K562 (cell line): ENCODE measurements at regions not wholly inside any gene's neighbourhood (a gene's known extent, or its start where the extent isn't known, plus 50 kb on each side); places are given as distances from the start of the nearest gene placed in this dataset.

Experiments used
- CREB1 ChIP-seq, 2 experiments: sonication (generic) in 1 of 2; formaldehyde crosslinking in 1 of 2; IDR thresholded peaks; 2 replicates each; pipeline versions ENCODE4 v1.6.1 to v1.8.0; 2012 to 2022; ENCODE audit warnings: inconsistent platforms in 1 of 2, mild to moderate bottlenecking in 1 of 2, missing genetic modification reagents in 1 of 2, moderate library complexity in 1 of 2
- CTCF ChIP-seq, 3 experiments: IDR thresholded peaks in 2 of 3; conservative IDR thresholded peaks in 1 of 3; 2 replicates each; pipeline ENCODE4 v1.5.1; 2011 to 2012; ENCODE audit warnings: low read length in 3 of 3, mild to moderate bottlenecking in 3 of 3, control low read depth in 2 of 3, improper control_type of control experiment in 1 of 3, inconsistent platforms in 1 of 3, low read depth in 1 of 3, mixed read lengths in 1 of 3, moderate library complexity in 1 of 3; ENCODE audit not compliant: insufficient read depth in 2 of 3
- FOXJ2 ChIP-seq: fragments of 200-800 bp; sonication (Bioruptor generic); IDR thresholded peaks from 2 replicates; pipeline ENCODE4 v1.6.1; 2016; ENCODE audit warnings: missing genetic modification characterization, missing compliant biosample characterization
- FOXJ3 ChIP-seq: sonication (generic); formaldehyde crosslinking; IDR thresholded peaks from 2 replicates; pipeline ENCODE4 v1.4.0; 2020; ENCODE audit warnings: mild to moderate bottlenecking, missing genetic modification reagents
- KAT2B ChIP-seq: IDR thresholded peaks from one replicate; pipeline ENCODE4 v1.6.1; 2012; ENCODE audit warnings: low read depth, mild to moderate bottlenecking, control low read depth, inconsistent platforms, low read length, moderate library complexity
- MAX ChIP-seq: sonication (generic); formaldehyde crosslinking; IDR thresholded peaks from 2 replicates; pipeline ENCODE4 v1.9.0; 2022; ENCODE audit warnings: mild to moderate bottlenecking, missing genetic modification reagents
- SMAD1 ChIP-seq: fragments of 150-350 bp; IDR thresholded peaks from 2 replicates; pipeline ENCODE4 v1.6.1; 2014; ENCODE audit warnings: low read length, low read depth; ENCODE audit not compliant: partially characterized antibody
- TGIF2 ChIP-seq: sonication (generic); formaldehyde crosslinking; IDR thresholded peaks from 2 replicates; pipeline ENCODE4 v1.8.1; 2022; ENCODE audit warnings: mild to moderate bottlenecking, missing genetic modification reagents, moderate library complexity
- ZBTB12 ChIP-seq: fragments of 250-450 bp; sonication (Bioruptor Pico); IDR thresholded peaks from 2 replicates; pipeline ENCODE4 v1.4.0; 2020
- ZBTB26 ChIP-seq: fragments of 450-650 bp; formaldehyde crosslinking; IDR thresholded peaks from 2 replicates; pipeline ENCODE4 v1.4.0; 2022; ENCODE audit warnings: missing genetic modification characterization
- ZBTB33 ChIP-seq: sonication (generic); formaldehyde crosslinking; IDR thresholded peaks from 2 replicates; pipeline ENCODE4 v1.8.1; 2023; ENCODE audit warnings: mild to moderate bottlenecking, missing genetic modification reagents
- ZNF609 ChIP-seq: sonication (generic); formaldehyde crosslinking; IDR thresholded peaks from 2 replicates; pipeline ENCODE4 v1.8.1; 2023; ENCODE audit warnings: missing genetic modification reagents, mild to moderate bottlenecking, borderline replicate concordance
- ZNF766 ChIP-seq: fragments of 200-800 bp; sonication (Bioruptor generic); conservative IDR thresholded peaks from 2 replicates; pipeline ENCODE4 v1.6.1; 2016; ENCODE audit warnings: missing genetic modification characterization, missing compliant biosample characterization
- ZNF79 ChIP-seq: fragments of 250-450 bp; sonication (Bioruptor Pico); IDR thresholded peaks from 2 replicates; pipeline ENCODE4 v1.4.0; 2020; ENCODE audit warnings: low read depth, mild to moderate bottlenecking, moderate library complexity

- TF ChIP-seq CTCF (IDR thresholded peaks at IDR 0.05 in 2 of 3, conservative IDR thresholded peaks at IDR 0.05 in 1 of 3; ENCODE audit: insufficient read depth in 2 of 3, low read depth in 1 of 3, low read length in 3 of 3) = no peak
- TF ChIP-seq ZNF609 (CRISPR knock-in tag) = no peak
- TF ChIP-seq TGIF2 (CRISPR knock-in tag) = no peak
- TF ChIP-seq FOXJ3 (CRISPR knock-in tag) = no peak
- no peak for TF ChIP-seq FOXJ2
- no peak for TF ChIP-seq ZNF79
- no peak for TF ChIP-seq ZNF766
- no peak for TF ChIP-seq MAX (CRISPR knock-in tag)
- TF ChIP-seq SMAD1 = no peak
- no peak for TF ChIP-seq ZBTB12 (CRISPR knock-in tag)
- TF ChIP-seq CREB1 (IDR thresholded peaks at IDR 0.05) = no peak
- no peak for TF ChIP-seq CREB1 (CRISPR knock-in tag; IDR thresholded peaks at IDR 0.05)
- TF ChIP-seq KAT2B = no peak
- TF ChIP-seq ZBTB33 (CRISPR knock-in tag) = no peak
- TF ChIP-seq ZBTB26 (CRISPR knock-in tag) = no peak
Observed at GRCh38 chr4:160869899-160870298, 1293.9 kb downstream of the FSTL5 start.
